ENCODE measurements at regions not wholly inside any gene's neighbourhood (a gene's known extent, or its start where the extent isn't known, plus 50 kb on each side); places are given as distances from the start of the nearest gene placed in this dataset.

- H2AFZ ChIP-seq (ENCODE audit: low read depth, low read length), result no peak overlapping the region
- no peaks in the 10 kb centered on the region for H3K27me3 ChIP-seq (ENCODE audit: insufficient read depth, low read length, poor library complexity)
- H3K27ac ChIP-seq (ENCODE audit: low read length), result no peak overlapping the region
- ATAC-seq (ENCODE audit: insufficient read depth, low read depth) (no peak), DNase-seq (no peak)
- H3K9ac ChIP-seq (ENCODE audit: low read depth, low read length), result no peak overlapping the region
- no peak overlapping the region for H3K4me3 ChIP-seq (ENCODE audit: low read depth in 1 of 2, low read length in 2 of 2)
- no peak overlapping the region for H3K4me2 ChIP-seq (ENCODE audit: insufficient read depth, low read length)
- H3K79me2 ChIP-seq (ENCODE audit: insufficient read depth, low read length), result no peaks in the 10 kb centered on the region
- H3K9me3 ChIP-seq (ENCODE audit: insufficient read depth, low read length, severe bottlenecking), result no peaks in the 10 kb centered on the region
- H4K20me1 ChIP-seq (ENCODE audit: insufficient read depth, low read length), result no peaks in the 10 kb centered on the region
- no peak for TF ChIP-seq EZH2 (IDR thresholded peaks at IDR 0.05; ENCODE audit: borderline replicate concordance, low read depth, low read length, severe bottlenecking)
- TF ChIP-seq CTCF (IDR thresholded peaks at IDR 0.05; ENCODE audit: borderline replicate concordance, extremely low read depth, low read length, poor library complexity, severe bottlenecking), result no peak
- H3K36me3 ChIP-seq (ENCODE audit: insufficient read depth, low read length), result no peaks in the 10 kb centered on the region
- no peaks in the 10 kb centered on the region for H3K4me1 ChIP-seq (ENCODE audit: insufficient read depth, low read length)
These were observed 62.1 kb upstream of the AP1S2 start for GRCh38 chrX:15916704-15917084.

- H3K27ac ChIP-seq (ENCODE audit: low read length), result no peak overlapping the region
- ATAC-seq (ENCODE audit: insufficient read depth, low read depth), result no peak
- no peak for TF ChIP-seq CTCF (IDR thresholded peaks at IDR 0.05; ENCODE audit: borderline replicate concordance, extremely low read depth, low read length, poor library complexity, severe bottlenecking)
- TF ChIP-seq EZH2 (IDR thresholded peaks at IDR 0.05; ENCODE audit: borderline replicate concordance, low read depth, low read length, severe bottlenecking), result no peak
- H2AFZ ChIP-seq (ENCODE audit: low read depth, low read length), result no peak overlapping the region
- H3K27me3 ChIP-seq (ENCODE audit: insufficient read depth, low read length, poor library complexity), result no peaks in the 10 kb centered on the region
- no peak overlapping the region for H3K4me2 ChIP-seq (ENCODE audit: insufficient read depth, low read length)
- H3K9me3 ChIP-seq (ENCODE audit: insufficient read depth, low read length, severe bottlenecking), result no peaks in the 10 kb centered on the region
- H4K20me1 ChIP-seq (ENCODE audit: insufficient read depth, low read length), result no peaks in the 10 kb centered on the region
- H3K9ac ChIP-seq (ENCODE audit: low read depth, low read length), result no peak overlapping the region
- no peaks in the 10 kb centered on the region for H3K79me2 ChIP-seq (ENCODE audit: insufficient read depth, low read length)
- H3K4me1 ChIP-seq (ENCODE audit: insufficient read depth, low read length), result no peaks in the 10 kb centered on the region
- H3K4me3 ChIP-seq (ENCODE audit: low read depth in 1 of 2, low read length in 2 of 2), result no peak overlapping the region
- no peaks in the 10 kb centered on the region for H3K36me3 ChIP-seq (ENCODE audit: insufficient read depth, low read length)
- no peak for DNase-seq
These were observed 61.5 kb upstream of the AP1S2 start for GRCh38 chrX:15915959-15916703.

GRCh38 chrX:15914486-15914885 lies 59.9 kb upstream of the AP1S2 start:
- no peak overlapping the region for H3K27ac ChIP-seq (ENCODE audit: low read length)
- no peaks in the 10 kb centered on the region for H3K79me2 ChIP-seq (ENCODE audit: insufficient read depth, low read length)
- no peaks in the 10 kb centered on the region for H4K20me1 ChIP-seq (ENCODE audit: insufficient read depth, low read length)
- ATAC-seq (ENCODE audit: insufficient read depth, low read depth) (no peak), DNase-seq (no peak)
- H3K4me1 ChIP-seq (ENCODE audit: insufficient read depth, low read length), result no peaks in the 10 kb centered on the region
- no peak overlapping the region for H3K9ac ChIP-seq (ENCODE audit: low read depth, low read length)
- no peak for TF ChIP-seq CTCF (IDR thresholded peaks at IDR 0.05; ENCODE audit: borderline replicate concordance, extremely low read depth, low read length, poor library complexity, severe bottlenecking)
- TF ChIP-seq EZH2 (IDR thresholded peaks at IDR 0.05; ENCODE audit: borderline replicate concordance, low read depth, low read length, severe bottlenecking), result no peak
- H2AFZ ChIP-seq (ENCODE audit: low read depth, low read length), result no peak overlapping the region
- no peaks in the 10 kb centered on the region for H3K27me3 ChIP-seq (ENCODE audit: insufficient read depth, low read length, poor library complexity)
- H3K9me3 ChIP-seq (ENCODE audit: insufficient read depth, low read length, severe bottlenecking), result no peaks in the 10 kb centered on the region
- H3K4me3 ChIP-seq (ENCODE audit: low read depth in 1 of 2, low read length in 2 of 2), result no peak overlapping the region
- no peak overlapping the region for H3K4me2 ChIP-seq (ENCODE audit: insufficient read depth, low read length)
- H3K36me3 ChIP-seq (ENCODE audit: insufficient read depth, low read length), result no peaks in the 10 kb centered on the region
